ENCODE measurements at regions not wholly inside any gene's neighbourhood (a gene's known extent, or its start where the extent isn't known, plus 50 kb on each side); places are given as distances from the start of the nearest gene placed in this dataset.
A peak's percentile ranks its signal among the peaks of the same experiment; 100 is the strongest.
"Not testable (repeated sequence)": the region's sequence is repeated elsewhere in the genome, so short reads cannot be mapped to it uniquely, and the experiment has no call there.

GRCh38 chr15:46091860-46092450 lies 457.1 kb downstream of the SQOR start:
- Histone ChIP-seq H3K4me1 (ENCODE audit: insufficient read depth, low read length, poor library complexity, severe bottlenecking) (peaks cover 19% of the 10 kb centered on the region), H3K4me3 (ENCODE audit: low read depth, low read length, poor library complexity, severe bottlenecking) (no peak overlapping the region), H3K9me3 (ENCODE audit: low read depth, low read length, poor library complexity, severe bottlenecking) (no peaks in the 10 kb centered on the region), H3K27me3 (replicated peaks; ENCODE audit: insufficient read depth, low read depth, low read length, poor library complexity) (no peaks in the 10 kb centered on the region), H3K36me3 (ENCODE audit: insufficient read depth, low read length, poor library complexity, severe bottlenecking) (no peaks in the 10 kb centered on the region), H3K27ac (ENCODE audit: low read depth, low read length, poor library complexity, severe bottlenecking) (no peak overlapping the region)
- TF ChIP-seq EZH2 (IDR thresholded peaks at IDR 0.05; ENCODE audit: borderline replicate concordance, low read depth, low read length, poor library complexity, severe bottlenecking) (no peak), CTCF (conservative IDR thresholded peaks at IDR 0.05; ENCODE audit: low read depth, low read length) (peak; percentile 77)
- CTCF ChIA-PET = interaction anchor here (0.5 to 1.1 kb wide), 2 partner anchors 11 to 256 kb away, joined by 6 to 8 read pairs; no protein-coding TSS in a partner anchor
- BruUV-seq (replicated peaks) = no TSS peak
- DNase-seq (ENCODE audit: low spot score) = peak; percentile 75
- POLR2A ChIA-PET (ENCODE audit: low non-redundant PET) = no interaction called here
- intact Hi-C loops (cut with micrococcal nuclease; ENCODE audit: unreplicated experiment) = loop anchor here (5.0 to 10.0 kb wide), 3 partner anchors 210 to 1093 kb away; no protein-coding TSS in a partner anchor

- intact Hi-C loops (cut with micrococcal nuclease; ENCODE audit: unreplicated experiment) = loop anchor here (10.0 kb wide), 1 partner anchor 1087 kb away; no protein-coding TSS in a partner anchor
- POLR2A ChIA-PET (ENCODE audit: low non-redundant PET) = not testable (repeated sequence)
Observed at GRCh38 chr15:46098006-46098405, 463.2 kb downstream of the SQOR start.

GRCh38 chr15:46110755-46111154 lies 475.9 kb downstream of the SQOR start:
- Histone ChIP-seq H3K27me3 (replicated peaks; ENCODE audit: insufficient read depth, low read depth, low read length, poor library complexity) (no peaks in the 10 kb centered on the region), H3K4me3 (ENCODE audit: low read depth, low read length, poor library complexity, severe bottlenecking) (no peak overlapping the region), H3K27ac (ENCODE audit: low read depth, low read length, poor library complexity, severe bottlenecking) (no peak overlapping the region), H3K4me1 (ENCODE audit: insufficient read depth, low read length, poor library complexity, severe bottlenecking) (no peaks in the 10 kb centered on the region), H3K36me3 (ENCODE audit: insufficient read depth, low read length, poor library complexity, severe bottlenecking) (no peaks in the 10 kb centered on the region), H3K9me3 (ENCODE audit: low read depth, low read length, poor library complexity, severe bottlenecking) (no peaks in the 10 kb centered on the region)
- no peak for TF ChIP-seq CTCF (conservative IDR thresholded peaks at IDR 0.05; ENCODE audit: low read depth, low read length)
- no peak for TF ChIP-seq EZH2 (IDR thresholded peaks at IDR 0.05; ENCODE audit: borderline replicate concordance, low read depth, low read length, poor library complexity, severe bottlenecking)
- POLR2A ChIA-PET (ENCODE audit: low non-redundant PET) = no interaction called here
- DNase-seq (ENCODE audit: low spot score) = no peak
- no TSS peak for BruUV-seq (replicated peaks)
- intact Hi-C loops (cut with micrococcal nuclease; ENCODE audit: unreplicated experiment) = no loop called here
- CTCF ChIA-PET = no interaction called here

More at GRCh38 chr15:46098006-46098405, 463.2 kb downstream of the SQOR start:
- H3K4me1 ChIP-seq (ENCODE audit: insufficient read depth, low read length, poor library complexity, severe bottlenecking); DNase-seq (ENCODE audit: low spot score); H3K9me3 ChIP-seq (ENCODE audit: low read depth, low read length, poor library complexity, severe bottlenecking); CTCF ChIA-PET; H3K27me3 ChIP-seq (replicated peaks; ENCODE audit: insufficient read depth, low read depth, low read length, poor library complexity); H3K36me3 ChIP-seq (ENCODE audit: insufficient read depth, low read length, poor library complexity, severe bottlenecking); BruUV-seq (replicated peaks); H3K27ac ChIP-seq (ENCODE audit: low read depth, low read length, poor library complexity, severe bottlenecking); H3K4me3 ChIP-seq (ENCODE audit: low read depth, low read length, poor library complexity, severe bottlenecking): not testable (repeated sequence)

- intact Hi-C loops (cut with micrococcal nuclease; ENCODE audit: unreplicated experiment) = no loop called here
- Histone ChIP-seq H3K9me3 (ENCODE audit: low read depth, low read length, poor library complexity, severe bottlenecking) (no peaks in the 10 kb centered on the region), H3K27me3 (replicated peaks; ENCODE audit: insufficient read depth, low read depth, low read length, poor library complexity) (no peaks in the 10 kb centered on the region), H3K4me3 (ENCODE audit: low read depth, low read length, poor library complexity, severe bottlenecking) (no peak overlapping the region), H3K27ac (ENCODE audit: low read depth, low read length, poor library complexity, severe bottlenecking) (no peak overlapping the region), H3K36me3 (ENCODE audit: insufficient read depth, low read length, poor library complexity, severe bottlenecking) (no peaks in the 10 kb centered on the region), H3K4me1 (ENCODE audit: insufficient read depth, low read length, poor library complexity, severe bottlenecking) (no peaks in the 10 kb centered on the region)
- BruUV-seq (replicated peaks) = no TSS peak
- CTCF ChIA-PET = no interaction called here
- TF ChIP-seq CTCF (conservative IDR thresholded peaks at IDR 0.05; ENCODE audit: low read depth, low read length) (no peak), EZH2 (IDR thresholded peaks at IDR 0.05; ENCODE audit: borderline replicate concordance, low read depth, low read length, poor library complexity, severe bottlenecking) (no peak)
- POLR2A ChIA-PET (ENCODE audit: low non-redundant PET) = no interaction called here
- no peak for DNase-seq (ENCODE audit: low spot score)
Observed at GRCh38 chr15:46111730-46112129, 476.9 kb downstream of the SQOR start.
